Kidney (tissue), 13 donors: ENCODE measurements at regions not wholly inside any gene's neighbourhood (a gene's known extent, or its start where the extent isn't known, plus 50 kb on each side); places are given as distances from the start of the nearest gene placed in this dataset.

Experiments used
- DNase-seq, 5 donors: peaks; one replicate each; pipeline ENCODE4 v3.0.0-alpha.2; 2013 to 2020
- FAIRE-seq: peaks from 2 replicates; lab custom pipeline; 2012; peaks lifted over from hg19 to GRCh38; lab: Jason Lieb, UNC
- H3K27ac ChIP-seq, 2 donors: one replicate each; pipeline ENCODE4 v1.7.0; 2013; ENCODE audit warnings: low read depth in 2 of 2, low read length in 2 of 2, inconsistent platforms in 1 of 2
- H3K27me3 ChIP-seq: one replicate; pipeline ENCODE4 v1.7.1; 2013; ENCODE audit warnings: low read length, inconsistent platforms; ENCODE audit not compliant: control insufficient read depth, insufficient read depth
- H3K36me3 ChIP-seq, 3 donors: one replicate each; pipeline versions ENCODE4 v1.7.0 to v1.7.1; 2013; ENCODE audit warnings: low read length in 3 of 3, control low read depth in 1 of 3, inconsistent platforms in 1 of 3; ENCODE audit not compliant: insufficient read depth in 3 of 3, control insufficient read depth in 2 of 3
- H3K4me1 ChIP-seq, 3 donors: one replicate each; pipeline versions ENCODE4 v1.7.0 to v1.7.1; 2013; ENCODE audit warnings: low read length in 3 of 3, inconsistent platforms in 1 of 3, low read depth in 1 of 3; ENCODE audit not compliant: control insufficient read depth in 2 of 3, insufficient read depth in 2 of 3
- H3K4me3 ChIP-seq, 3 donors: one replicate each; pipeline versions ENCODE4 v1.7.0 to v1.8.1; 2013; ENCODE audit warnings: low read length in 3 of 3, control low read depth in 1 of 3, inconsistent platforms in 1 of 3
- H3K9ac ChIP-seq, 3 donors: one replicate each; pipeline versions ENCODE4 v1.7.0 to v1.7.1; 2013; ENCODE audit warnings: low read length in 3 of 3, control low read depth in 1 of 3, inconsistent platforms in 1 of 3
- H3K9me3 ChIP-seq, 3 donors: one replicate each; pipeline versions ENCODE4 v1.7.0 to v1.7.1; 2013; ENCODE audit warnings: low read length in 3 of 3, control low read depth in 1 of 3, inconsistent platforms in 1 of 3; ENCODE audit not compliant: control insufficient read depth in 2 of 3, insufficient read depth in 1 of 3
- intact Hi-C: fragments of 100-400 bp; cut with DNase I; formaldehyde crosslinking; loops from one replicate; pipeline ENCODE4 v1.11.1; 2022
- TF ChIP-seq, protein P1 (sequence below): IDR thresholded peaks from 3 replicates; pipeline ENCODE4 v1.5.1; 2012; ENCODE audit warnings: mild to moderate bottlenecking, moderate library complexity, borderline replicate concordance; ENCODE audit not compliant: insufficient read depth; ENCODE audit errors: extremely low read depth
- donor health status: control.
- donor health status: control.
- donor health status: control.
- donor health status: control.
- donor health status: control.
- donor health status: DM: yes; HTN: yes; CAD: no.
- donor health status: Normal renal cell carcinoma (clear cell type).

DNA sequence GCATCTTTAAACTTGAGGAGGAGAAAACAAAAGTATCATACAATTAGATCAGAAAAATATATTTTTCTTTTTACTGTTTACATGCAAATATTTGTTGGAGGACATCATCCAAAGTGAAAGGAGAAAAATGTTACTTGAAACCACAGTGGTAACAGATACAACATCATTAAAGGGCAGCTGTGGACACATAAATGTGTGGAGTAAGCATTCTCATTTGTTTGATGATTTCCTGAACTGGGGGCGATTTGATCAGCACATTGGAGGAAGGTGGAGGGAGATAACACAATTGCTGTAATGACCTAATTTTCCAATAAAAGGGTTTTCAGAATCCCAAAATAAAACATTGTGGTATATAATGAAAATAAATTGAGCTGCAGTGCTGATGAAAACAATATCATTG, 314.5 kb upstream of the HS3ST1 start:
- Histone ChIP-seq H3K27me3 (no peaks in the 10 kb centered on the region), H3K36me3 (no peaks in the 10 kb centered on the region), H3K4me1 (no peaks in the 10 kb centered on the region), H3K4me3 (no peak overlapping the region), H3K9me3 (no peaks in the 10 kb centered on the region), H3K27ac (no peak overlapping the region), H3K9ac (no peak overlapping the region)
- DNase-seq: no peak
- FAIRE-seq: no peak
- intact Hi-C loops: no loop called here
- TF ChIP-seq, protein P1, sequence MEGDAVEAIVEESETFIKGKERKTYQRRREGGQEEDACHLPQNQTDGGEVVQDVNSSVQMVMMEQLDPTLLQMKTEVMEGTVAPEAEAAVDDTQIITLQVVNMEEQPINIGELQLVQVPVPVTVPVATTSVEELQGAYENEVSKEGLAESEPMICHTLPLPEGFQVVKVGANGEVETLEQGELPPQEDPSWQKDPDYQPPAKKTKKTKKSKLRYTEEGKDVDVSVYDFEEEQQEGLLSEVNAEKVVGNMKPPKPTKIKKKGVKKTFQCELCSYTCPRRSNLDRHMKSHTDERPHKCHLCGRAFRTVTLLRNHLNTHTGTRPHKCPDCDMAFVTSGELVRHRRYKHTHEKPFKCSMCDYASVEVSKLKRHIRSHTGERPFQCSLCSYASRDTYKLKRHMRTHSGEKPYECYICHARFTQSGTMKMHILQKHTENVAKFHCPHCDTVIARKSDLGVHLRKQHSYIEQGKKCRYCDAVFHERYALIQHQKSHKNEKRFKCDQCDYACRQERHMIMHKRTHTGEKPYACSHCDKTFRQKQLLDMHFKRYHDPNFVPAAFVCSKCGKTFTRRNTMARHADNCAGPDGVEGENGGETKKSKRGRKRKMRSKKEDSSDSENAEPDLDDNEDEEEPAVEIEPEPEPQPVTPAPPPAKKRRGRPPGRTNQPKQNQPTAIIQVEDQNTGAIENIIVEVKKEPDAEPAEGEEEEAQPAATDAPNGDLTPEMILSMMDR: no peak

- H3K9me3 ChIP-seq: no peaks in the 10 kb centered on the region
- H3K4me1 ChIP-seq: no peaks in the 10 kb centered on the region
- TF ChIP-seq, protein P1: no peak
- H3K27ac ChIP-seq: no peak overlapping the region
- H3K27me3 ChIP-seq: no peaks in the 10 kb centered on the region
- DNase-seq (no peak), FAIRE-seq (no peak)
- no peaks in the 10 kb centered on the region for H3K36me3 ChIP-seq
- H3K9ac ChIP-seq: no peak overlapping the region
- no peak overlapping the region for H3K4me3 ChIP-seq
- intact Hi-C loops: no loop called here
These were observed 312.5 kb upstream of the HS3ST1 start for GRCh38 chr4:11741190-11741652.

DNA sequence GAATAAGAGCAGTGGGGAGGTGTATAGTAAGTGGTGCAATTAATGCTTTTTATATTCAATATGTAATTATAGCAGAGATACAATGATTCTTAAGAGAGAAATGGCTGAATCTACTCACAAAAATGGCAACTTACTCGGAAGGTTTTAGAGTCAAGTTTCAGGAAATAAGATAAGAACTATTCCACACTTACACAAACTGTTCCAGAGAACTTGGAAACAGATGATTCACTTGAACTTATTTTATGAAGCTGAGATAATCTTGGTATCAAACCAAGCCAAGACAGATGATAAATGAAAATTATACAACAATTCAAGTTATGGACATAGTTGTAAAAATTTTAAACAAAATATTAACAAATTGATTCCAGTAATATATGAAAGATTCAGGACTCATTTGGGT, 311.3 kb upstream of the HS3ST1 start:
- FAIRE-seq (peak; percentile 6), DNase-seq (no peak)
- TF ChIP-seq, protein P1: no peak
- Histone ChIP-seq H3K4me1 (no peaks in the 10 kb centered on the region), H3K36me3 (no peaks in the 10 kb centered on the region), H3K4me3 (no peak overlapping the region), H3K27ac (no peak overlapping the region), H3K27me3 (no peaks in the 10 kb centered on the region), H3K9ac (no peak overlapping the region), H3K9me3 (no peaks in the 10 kb centered on the region)
- intact Hi-C loops: no loop called here

DNA sequence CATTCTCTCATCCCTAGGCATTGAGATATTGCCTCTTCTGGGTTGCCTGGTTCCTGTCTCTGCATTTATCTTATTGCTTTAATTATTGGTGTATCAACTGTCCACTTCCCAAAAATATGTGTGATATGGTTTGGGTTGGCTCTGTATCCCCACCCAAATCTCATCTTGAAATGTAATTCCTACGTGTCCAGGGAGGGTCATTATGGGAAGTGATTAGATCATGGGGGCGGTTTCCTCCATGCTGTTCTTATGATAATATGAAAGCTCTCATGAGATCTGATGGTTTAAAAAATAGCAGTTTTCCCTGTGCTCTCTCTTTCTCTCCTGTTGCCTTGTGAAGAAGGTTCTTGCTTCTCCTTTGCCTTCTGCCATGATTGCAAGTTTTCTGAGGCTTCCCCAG, 308.3 kb upstream of the HS3ST1 start:
- no peak for FAIRE-seq
- H3K9ac ChIP-seq: no peak overlapping the region

More for the DNA sequence above, 308.3 kb upstream of the HS3ST1 start:
- Histone ChIP-seq H3K4me1 (no peaks in the 10 kb centered on the region), H3K4me3 (no peak overlapping the region), H3K27me3 (no peaks in the 10 kb centered on the region), H3K9me3 (no peaks in the 10 kb centered on the region), H3K36me3 (no peaks in the 10 kb centered on the region), H3K27ac (no peak overlapping the region)
- no peak for DNase-seq
- TF ChIP-seq, protein P1: no peak
- intact Hi-C loops: no loop called here
